HG02884 (cell line): ENCODE measurements at regions not wholly inside any gene's neighbourhood (a gene's known extent, or its start where the extent isn't known, plus 50 kb on each side); places are given as distances from the start of the nearest gene placed in this dataset.
"Not testable (repeated sequence)": the region's sequence is repeated elsewhere in the genome, so short reads cannot be mapped to it uniquely, and the experiment has no call there.

Experiments
- ATAC-seq: cut with Tn5 transposase; IDR thresholded peaks from one replicate; pipeline ENCODE4 v1.9.1; 2021; ENCODE audit warnings: mild to moderate bottlenecking, moderate library complexity; ENCODE audit not compliant: unreplicated experiment

DNA sequence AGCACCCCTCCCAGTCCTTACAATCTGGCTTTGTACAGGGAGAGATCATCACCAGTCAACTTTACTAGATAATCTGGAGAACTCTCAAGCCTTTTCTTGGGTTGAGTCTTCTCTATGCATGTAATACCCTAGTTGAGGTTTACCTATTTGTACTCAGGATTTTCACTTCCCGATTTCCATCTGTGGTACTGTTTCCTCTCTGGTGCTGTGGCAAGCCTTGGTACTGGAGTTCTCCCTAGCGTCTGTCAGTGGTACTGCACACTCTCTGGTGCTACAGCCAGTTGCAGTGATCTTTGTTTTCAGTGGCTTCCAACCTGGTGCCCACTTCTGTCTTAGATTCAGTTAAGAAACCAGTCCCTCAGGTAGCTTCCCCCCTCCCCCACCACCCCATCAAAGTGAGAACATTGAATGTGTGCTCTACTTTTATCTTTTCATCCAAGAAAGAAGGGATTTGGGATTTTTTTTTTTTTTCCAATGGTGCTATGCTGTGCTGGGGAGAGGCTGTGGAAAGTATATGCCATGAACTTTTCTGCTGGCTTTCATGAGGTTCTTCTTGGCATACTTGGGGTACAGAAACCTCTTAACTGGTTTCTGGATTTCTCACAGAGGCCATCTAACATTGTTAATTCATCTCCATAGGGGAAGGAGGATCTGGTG lies 69.4 kb upstream of the EVL start:
- ATAC-seq = peak; percentile 98

DNA sequence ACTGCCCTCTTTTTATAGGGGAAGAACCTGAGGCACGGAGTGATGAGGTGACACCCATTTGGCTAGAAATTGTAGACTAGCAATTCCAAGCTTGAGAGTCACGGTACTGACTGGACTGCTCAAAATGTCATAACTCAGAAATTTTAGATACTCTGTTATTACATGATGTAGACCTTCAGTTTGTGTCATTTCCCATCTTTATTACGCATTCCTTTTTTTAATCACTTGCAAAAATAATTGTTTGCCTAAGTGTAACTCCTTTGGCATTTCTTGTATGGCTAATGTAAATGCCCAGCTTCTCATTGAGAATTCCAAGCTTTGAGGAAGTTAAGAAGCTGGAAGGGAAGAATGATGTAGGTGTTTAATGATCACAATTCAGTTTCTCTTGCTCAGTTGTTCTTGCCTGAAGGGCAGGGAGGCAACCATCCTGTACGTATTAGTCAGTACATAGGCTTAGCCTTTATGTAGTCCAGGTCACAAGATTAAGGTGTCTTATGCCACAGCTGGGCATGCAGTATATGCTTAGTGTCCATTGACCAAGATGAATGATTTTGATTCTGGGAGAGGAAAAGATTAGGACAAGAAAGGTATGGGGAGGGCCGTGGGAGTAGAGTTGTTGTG lies 68.2 kb upstream of the EVL start:
- ATAC-seq = no peak

DNA sequence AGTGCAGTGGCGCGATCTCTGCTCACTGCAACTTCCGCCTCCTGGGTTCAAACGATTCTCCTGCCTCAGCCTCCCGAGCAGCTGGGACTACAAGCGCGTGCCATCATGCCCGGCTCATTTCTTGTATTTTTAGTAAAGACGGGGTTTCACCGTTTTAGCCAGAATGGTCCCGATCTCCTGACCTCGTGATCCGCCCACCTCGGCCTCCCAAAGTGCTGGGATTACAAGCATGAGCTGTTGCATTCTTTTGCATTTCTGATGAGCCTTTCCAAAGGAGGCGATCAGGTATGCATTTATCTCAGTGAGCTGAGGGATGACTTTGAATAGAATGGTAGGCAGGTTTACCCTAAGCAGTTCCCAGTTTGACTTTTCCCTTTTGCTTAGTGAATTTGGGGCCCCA lies 64.8 kb upstream of the EVL start:
- not testable (repeated sequence) for ATAC-seq

DNA sequence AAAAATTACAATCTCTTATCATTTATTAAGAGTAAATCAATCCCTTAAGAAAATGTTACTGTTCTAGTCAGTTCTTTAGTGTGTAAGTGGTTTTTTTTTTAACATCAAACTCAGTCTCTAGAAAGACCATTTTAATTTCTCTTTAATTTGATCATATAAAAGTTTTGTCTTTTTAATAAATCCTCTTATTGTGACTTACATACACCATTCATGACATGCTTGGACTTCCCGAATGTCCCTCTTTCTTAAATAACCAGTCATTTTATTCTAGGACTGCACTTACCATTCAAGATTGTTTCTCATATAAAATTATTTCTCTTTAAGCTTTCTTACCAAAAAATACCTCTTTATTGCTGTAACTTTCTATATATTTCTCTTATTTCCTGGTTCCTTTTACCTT lies 60.8 kb upstream of the EVL start:
- no peak for ATAC-seq

DNA sequence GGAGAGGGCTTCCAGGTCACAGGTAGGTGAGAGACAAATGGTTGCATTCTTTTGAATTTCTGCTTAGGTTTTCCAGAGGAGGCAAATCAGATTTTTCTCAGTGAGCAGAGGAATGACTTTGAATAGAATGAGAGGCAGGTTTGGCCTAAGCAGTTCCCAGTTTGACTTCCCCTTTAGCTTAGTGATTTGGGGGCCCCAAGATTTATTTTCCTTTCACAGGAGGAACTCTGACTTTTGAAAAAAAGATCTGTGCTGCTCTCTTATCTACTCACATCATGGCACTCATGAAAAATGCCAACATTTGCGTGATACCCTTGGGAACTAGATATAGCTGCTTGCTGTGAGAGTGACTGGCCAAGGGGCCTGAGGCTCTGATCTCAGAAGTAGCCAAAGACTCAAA lies 58.0 kb upstream of the EVL start:
- ATAC-seq = no peak

DNA sequence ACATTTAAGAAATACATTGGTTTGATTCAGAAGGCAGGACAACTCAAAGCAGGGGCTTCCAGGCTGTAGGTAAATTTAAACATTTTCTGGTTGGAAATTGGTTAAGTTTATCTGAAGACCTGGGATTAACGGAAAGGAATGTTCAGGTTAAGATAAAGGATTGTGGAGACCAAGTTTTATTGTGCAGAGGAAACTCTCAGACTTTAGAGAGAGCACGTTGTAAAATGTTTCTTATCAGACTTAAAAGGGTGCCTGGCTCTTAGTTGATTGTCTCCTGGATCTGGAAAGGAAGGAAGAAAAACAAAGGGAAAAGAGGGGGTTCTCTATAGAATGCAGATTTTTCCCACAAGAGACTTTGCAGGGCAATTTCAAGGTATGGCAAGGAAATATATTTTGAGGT lies 55.4 kb upstream of the EVL start:
- not testable (repeated sequence) for ATAC-seq

DNA sequence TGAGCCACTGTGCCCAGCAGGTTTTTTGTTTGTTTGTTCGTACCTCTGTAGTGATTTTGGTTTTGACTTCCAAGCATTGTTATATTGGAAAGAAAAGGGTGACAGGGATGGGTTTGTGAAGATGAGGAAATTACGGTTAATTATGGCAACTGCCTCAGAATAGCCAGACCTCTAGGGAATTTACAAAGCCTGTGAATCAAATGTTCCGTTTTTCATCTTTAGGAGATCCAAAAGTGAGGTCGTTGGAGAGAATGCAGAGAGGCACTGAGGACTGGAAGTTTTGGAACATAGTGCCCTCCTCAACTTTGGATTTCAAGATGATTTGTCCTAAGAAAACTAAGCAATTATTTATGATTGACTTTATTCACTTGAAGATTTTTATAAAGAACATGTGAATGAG lies 54.5 kb upstream of the EVL start:
- ATAC-seq = no peak

DNA sequence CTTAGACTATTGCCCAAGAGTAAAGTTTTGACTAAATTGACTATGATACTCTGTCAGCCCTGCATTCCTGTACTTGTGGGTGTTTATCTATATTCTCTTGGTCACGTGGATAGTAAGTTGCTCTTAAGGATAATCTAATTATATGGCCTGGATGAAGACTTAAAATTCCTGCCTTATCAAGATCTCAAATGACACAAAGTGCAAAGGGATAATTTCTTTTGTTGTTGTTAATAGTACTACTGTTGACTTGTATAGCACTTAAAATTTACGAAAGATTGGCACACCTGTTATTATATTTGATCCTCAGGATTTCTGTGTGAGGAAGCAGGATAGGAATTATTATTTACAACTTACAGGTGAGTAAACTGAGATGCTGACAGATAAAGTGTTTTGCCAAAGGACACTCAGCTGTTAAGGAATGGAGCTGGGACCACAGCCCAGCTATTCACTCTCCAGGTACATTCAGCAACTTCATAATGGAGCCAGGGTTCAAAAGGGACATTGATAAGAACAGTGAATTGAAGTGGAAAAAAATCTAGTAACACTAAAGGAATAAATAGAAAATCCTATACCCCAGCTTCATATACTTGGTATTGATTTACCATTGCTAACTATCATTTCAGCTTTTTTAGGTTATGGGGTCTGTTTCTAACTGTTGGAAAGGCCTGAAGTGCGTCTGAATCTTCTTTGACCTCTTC lies 53.4 kb upstream of the EVL start:
- no peak for ATAC-seq

DNA sequence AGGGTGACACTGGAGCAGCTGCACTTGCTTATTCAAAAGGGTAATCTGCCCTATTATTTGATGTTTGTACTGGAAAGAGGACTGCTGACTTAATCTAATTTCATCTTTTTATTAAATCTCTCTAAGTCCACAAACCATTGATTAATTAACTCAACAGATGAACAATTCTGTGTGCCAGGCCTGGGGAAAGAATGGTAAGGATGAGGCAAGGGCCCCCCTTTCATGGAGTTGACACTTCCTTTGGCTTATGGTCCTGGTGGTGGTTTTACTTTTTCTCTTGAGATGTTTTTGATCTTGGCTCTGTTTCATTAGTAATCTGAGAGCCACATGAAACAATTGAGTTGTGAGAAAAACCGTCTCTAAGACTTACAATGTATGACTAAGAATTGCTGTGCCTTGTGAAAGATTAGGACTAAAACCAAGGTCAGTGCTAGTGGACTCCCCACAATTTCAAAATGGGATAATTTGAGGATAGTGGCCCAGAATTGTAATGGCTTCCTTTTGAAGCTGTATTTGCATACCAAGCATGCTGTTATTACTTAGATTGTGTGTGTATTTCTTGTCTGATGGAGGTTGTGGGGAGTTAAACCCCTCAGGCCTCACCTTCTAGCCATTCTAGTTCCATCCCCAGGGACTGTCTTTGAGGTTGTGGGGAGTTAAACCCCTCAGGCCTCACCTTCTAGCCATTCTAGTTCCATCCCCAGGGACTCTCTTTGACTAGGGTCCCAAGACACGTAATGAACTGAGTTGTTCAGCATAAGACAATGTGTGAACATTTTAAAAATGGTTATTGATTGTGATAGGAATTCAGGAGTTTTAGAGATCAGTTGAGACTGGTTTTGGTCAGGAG lies 52.5 kb upstream of the EVL start:
- no peak for ATAC-seq

DNA sequence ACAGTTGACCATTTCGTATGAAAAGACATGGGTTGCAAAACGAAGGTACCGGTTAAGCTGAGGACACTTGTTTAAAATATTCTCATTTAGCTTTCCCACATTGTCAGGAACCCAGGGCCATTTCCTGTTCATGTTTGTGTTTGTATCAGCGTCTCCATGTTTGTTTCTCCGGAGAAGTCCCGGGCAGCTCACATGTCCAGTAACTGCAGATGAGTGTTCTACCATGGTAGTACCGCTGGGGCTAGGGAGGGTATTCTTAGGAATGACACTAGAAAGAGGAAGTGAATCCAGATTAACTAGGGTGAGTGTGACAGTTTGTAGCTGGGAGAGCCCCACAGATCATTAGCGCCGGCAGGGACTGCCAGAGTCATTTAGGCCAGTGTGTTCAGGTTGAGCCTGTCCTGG lies 50.0 kb upstream of the EVL start:
- peak; percentile 99 for ATAC-seq
